H1 (cell line): ENCODE measurements at regions not wholly inside any gene's neighbourhood (a gene's known extent, or its start where the extent isn't known, plus 50 kb on each side); places are given as distances from the start of the nearest gene placed in this dataset.

Experiments used
- NANOG ChIP-seq: IDR thresholded peaks from 2 replicates; pipeline ENCODE4 v1.6.1; 2011; ENCODE audit warnings: low read length, low read depth, mild to moderate bottlenecking, inconsistent platforms; ENCODE audit not compliant: insufficient read depth, poor library complexity, severe bottlenecking
- SP4 ChIP-seq: IDR thresholded peaks from 2 replicates; pipeline ENCODE4 v1.6.1; 2012; ENCODE audit warnings: low read length, inconsistent platforms

GRCh38 chr10:52642208-52642607, 130.4 kb downstream of the MBL2 start (continued):
- TF ChIP-seq NANOG (no peak), SP4 (no peak)
